ENCODE measurements at regions not wholly inside any gene's neighbourhood (a gene's known extent, or its start where the extent isn't known, plus 50 kb on each side); places are given as distances from the start of the nearest gene placed in this dataset.

DNA sequence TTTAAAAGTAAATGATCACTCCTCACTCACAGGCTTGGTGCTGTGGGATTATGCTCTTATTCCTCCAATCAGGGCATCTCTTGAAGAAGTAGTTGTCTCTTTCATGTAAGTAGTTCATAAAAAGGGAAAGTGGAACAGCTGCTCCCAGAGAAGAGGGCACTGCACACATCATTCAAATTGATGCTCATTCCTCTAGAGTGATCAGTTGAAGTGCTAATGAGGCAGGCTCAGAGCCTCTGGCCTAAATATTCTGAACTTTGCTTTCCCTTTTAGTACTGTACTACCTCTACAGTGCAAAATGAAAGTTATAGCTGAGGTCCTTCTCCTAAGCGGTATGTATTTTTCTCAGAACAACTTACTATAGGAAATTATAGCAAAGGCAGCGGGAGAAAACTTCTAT is 1453.1 kb downstream of the ARAP2 start:
- in situ Hi-C loops (cut with HindIII; ENCODE audit: low sequenced_read_pairs) = no loop called here
- H3K4me3 ChIP-seq (ENCODE audit: low read depth, low read length) = no peak overlapping the region
- TF ChIP-seq, protein P1, sequence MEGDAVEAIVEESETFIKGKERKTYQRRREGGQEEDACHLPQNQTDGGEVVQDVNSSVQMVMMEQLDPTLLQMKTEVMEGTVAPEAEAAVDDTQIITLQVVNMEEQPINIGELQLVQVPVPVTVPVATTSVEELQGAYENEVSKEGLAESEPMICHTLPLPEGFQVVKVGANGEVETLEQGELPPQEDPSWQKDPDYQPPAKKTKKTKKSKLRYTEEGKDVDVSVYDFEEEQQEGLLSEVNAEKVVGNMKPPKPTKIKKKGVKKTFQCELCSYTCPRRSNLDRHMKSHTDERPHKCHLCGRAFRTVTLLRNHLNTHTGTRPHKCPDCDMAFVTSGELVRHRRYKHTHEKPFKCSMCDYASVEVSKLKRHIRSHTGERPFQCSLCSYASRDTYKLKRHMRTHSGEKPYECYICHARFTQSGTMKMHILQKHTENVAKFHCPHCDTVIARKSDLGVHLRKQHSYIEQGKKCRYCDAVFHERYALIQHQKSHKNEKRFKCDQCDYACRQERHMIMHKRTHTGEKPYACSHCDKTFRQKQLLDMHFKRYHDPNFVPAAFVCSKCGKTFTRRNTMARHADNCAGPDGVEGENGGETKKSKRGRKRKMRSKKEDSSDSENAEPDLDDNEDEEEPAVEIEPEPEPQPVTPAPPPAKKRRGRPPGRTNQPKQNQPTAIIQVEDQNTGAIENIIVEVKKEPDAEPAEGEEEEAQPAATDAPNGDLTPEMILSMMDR (IDR thresholded peaks at IDR 0.05; ENCODE audit: low read depth, low read length) = no peak
- DNase-seq (ENCODE audit: low read depth, low spot score) = no peak

GRCh38 chr4:34800953-34801352 is 1443.4 kb downstream of the ARAP2 start:
- TF ChIP-seq, protein P1 (IDR thresholded peaks at IDR 0.05; ENCODE audit: low read depth, low read length) = no peak
- in situ Hi-C loops (cut with HindIII; ENCODE audit: low sequenced_read_pairs) = no loop called here
- H3K4me3 ChIP-seq (ENCODE audit: low read depth, low read length) = no peak overlapping the region
- no peak for DNase-seq (ENCODE audit: low read depth, low spot score)

DNA sequence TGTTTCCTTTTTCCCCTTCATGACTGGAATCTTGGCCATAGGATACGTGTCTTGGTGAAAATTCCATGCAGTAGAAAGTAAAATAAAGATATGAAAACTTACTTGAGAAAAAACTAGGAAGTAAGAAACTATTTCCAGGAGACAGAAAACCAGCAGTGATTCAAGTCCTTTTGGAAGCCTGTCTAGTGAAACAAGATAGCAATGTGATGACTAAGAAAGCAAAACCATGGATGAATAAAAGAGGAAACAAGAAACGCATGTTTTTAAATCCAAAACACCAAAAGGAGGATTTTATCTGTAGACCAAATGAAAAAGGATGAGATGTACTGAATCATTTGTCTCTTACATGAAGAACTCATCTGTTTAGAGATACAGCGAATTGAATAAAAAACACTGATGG is 1430.0 kb downstream of the ARAP2 start:
- peak; percentile 3 for DNase-seq (ENCODE audit: low read depth, low spot score)
- no peak overlapping the region for H3K4me3 ChIP-seq (ENCODE audit: low read depth, low read length)
- in situ Hi-C loops (cut with HindIII; ENCODE audit: low sequenced_read_pairs) = no loop called here
- TF ChIP-seq, protein P1 (IDR thresholded peaks at IDR 0.05; ENCODE audit: low read depth, low read length) = no peak

GRCh38 chr4:34824515-34824914 is 1419.8 kb downstream of the ARAP2 start:
- no peak overlapping the region for H3K4me3 ChIP-seq (ENCODE audit: low read depth, low read length)
- in situ Hi-C loops (cut with HindIII; ENCODE audit: low sequenced_read_pairs) = no loop called here
- TF ChIP-seq, protein P1 (IDR thresholded peaks at IDR 0.05; ENCODE audit: low read depth, low read length) = no peak
- DNase-seq (ENCODE audit: low read depth, low spot score) = no peak

- DNase-seq (ENCODE audit: low read depth, low spot score) = no peak
- H3K4me3 ChIP-seq (ENCODE audit: low read depth, low read length) = no peak overlapping the region
- TF ChIP-seq, protein P1 (IDR thresholded peaks at IDR 0.05; ENCODE audit: low read depth, low read length) = no peak
- in situ Hi-C loops (cut with HindIII; ENCODE audit: low sequenced_read_pairs) = no loop called here
Observed at GRCh38 chr4:34826660-34827059, 1417.7 kb downstream of the ARAP2 start.

DNA sequence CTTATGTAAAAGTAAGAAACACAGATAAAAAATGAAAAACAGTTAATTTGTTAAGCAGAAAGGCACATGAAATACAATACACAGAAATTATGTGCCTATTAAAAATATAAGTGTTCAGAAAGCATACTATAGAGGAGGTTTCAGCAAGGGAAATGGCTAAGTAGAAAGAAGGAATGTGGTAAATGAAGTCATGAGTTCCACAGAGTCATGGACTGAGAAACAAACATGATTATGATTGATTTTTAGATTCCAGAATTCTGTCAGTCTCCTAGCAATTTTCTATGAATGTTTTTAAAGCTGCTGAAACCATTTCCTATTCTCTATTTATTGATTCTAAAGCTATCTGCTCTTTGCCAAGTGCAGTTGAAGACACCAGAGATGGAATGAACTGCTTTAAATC is 1398.4 kb downstream of the ARAP2 start:
- TF ChIP-seq, protein P1 (IDR thresholded peaks at IDR 0.05; ENCODE audit: low read depth, low read length) = no peak
- no peak overlapping the region for H3K4me3 ChIP-seq (ENCODE audit: low read depth, low read length)
- DNase-seq (ENCODE audit: low read depth, low spot score) = no peak
- in situ Hi-C loops (cut with HindIII; ENCODE audit: low sequenced_read_pairs) = no loop called here

DNA sequence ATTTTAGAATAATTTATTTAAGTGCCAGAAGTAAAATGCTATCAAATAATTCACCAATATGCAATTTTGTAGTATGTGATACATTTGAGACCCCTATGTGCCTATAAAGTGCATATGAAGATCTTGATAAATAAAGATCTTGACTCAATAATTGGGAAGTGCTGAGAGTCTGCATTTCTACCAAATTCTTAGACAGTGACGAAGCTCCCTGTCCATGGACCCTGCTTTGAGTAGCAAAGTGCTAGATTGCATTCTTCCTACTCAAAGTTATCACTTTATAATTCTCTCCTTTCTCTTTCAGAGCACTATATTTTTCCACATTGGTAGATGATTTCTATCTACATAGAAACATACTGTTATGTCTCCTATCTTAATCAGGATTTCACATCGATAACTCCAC is 1393.9 kb downstream of the ARAP2 start:
- in situ Hi-C loops (cut with HindIII; ENCODE audit: low sequenced_read_pairs) = no loop called here
- TF ChIP-seq, protein P1 (IDR thresholded peaks at IDR 0.05; ENCODE audit: low read depth, low read length) = no peak
- no peak for DNase-seq (ENCODE audit: low read depth, low spot score)
- H3K4me3 ChIP-seq (ENCODE audit: low read depth, low read length) = no peak overlapping the region

Measured in astrocyte of the spinal cord (primary cell).